AG04449 (cell line): ENCODE measurements at regions not wholly inside any gene's neighbourhood (a gene's known extent, or its start where the extent isn't known, plus 50 kb on each side); places are given as distances from the start of the nearest gene placed in this dataset.

Source experiments
- CTCF ChIA-PET: fragments of 350-600 bp; formaldehyde crosslinking; extraction: SDS; loops from one replicate; lab custom pipeline; 2021; ENCODE audit warnings: antibody characterized with exemption; lab: Yijun Ruan, JAX
- POLR2A ChIA-PET: fragments of 400-600, 350-600 bp; formaldehyde crosslinking; extraction: SDS; loops from one replicate; lab custom pipeline; 2020; ENCODE audit warnings: antibody characterized with exemption, inconsistent platforms; lab: Yijun Ruan, JAX
- DNase-seq: peaks from one replicate; pipeline ENCODE4 v3.0.0-alpha.2; 2010; ENCODE audit warnings: low read depth, low spot score
- H3K4me3 ChIP-seq: 2 replicates; pipeline ENCODE4 v1.5.1; 2011; ENCODE audit warnings: low read depth, mild to moderate bottlenecking, control low read depth, low read length
- TF ChIP-seq, protein P1 (sequence below): IDR thresholded peaks from one replicate; pipeline ENCODE4 v1.5.1; 2011; ENCODE audit warnings: mild to moderate bottlenecking, moderate library complexity, low read length, control low read depth, inconsistent platforms; ENCODE audit not compliant: insufficient read depth; ENCODE audit errors: missing control alignments

DNA sequence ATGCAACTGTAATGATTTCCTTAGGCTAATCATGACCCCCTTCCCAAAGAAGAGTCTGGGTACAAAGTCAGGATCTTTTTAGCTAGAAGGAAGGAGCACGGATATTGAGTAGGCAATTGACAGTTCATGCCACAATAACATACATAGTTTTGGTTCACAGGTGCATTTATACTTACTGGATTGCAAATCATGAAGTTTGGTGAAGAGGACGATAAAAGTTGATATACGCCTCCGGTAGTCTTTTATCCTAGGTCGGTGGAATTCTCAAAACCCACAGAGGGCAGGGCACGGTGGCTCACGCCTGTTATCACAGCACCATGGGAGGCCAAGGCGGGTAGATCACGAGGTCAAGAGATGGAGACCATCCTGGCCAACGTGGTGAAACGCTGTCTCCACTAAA, 265.4 kb upstream of the PRMT6 start:
- no peak overlapping the region for H3K4me3 ChIP-seq
- TF ChIP-seq, protein P1, sequence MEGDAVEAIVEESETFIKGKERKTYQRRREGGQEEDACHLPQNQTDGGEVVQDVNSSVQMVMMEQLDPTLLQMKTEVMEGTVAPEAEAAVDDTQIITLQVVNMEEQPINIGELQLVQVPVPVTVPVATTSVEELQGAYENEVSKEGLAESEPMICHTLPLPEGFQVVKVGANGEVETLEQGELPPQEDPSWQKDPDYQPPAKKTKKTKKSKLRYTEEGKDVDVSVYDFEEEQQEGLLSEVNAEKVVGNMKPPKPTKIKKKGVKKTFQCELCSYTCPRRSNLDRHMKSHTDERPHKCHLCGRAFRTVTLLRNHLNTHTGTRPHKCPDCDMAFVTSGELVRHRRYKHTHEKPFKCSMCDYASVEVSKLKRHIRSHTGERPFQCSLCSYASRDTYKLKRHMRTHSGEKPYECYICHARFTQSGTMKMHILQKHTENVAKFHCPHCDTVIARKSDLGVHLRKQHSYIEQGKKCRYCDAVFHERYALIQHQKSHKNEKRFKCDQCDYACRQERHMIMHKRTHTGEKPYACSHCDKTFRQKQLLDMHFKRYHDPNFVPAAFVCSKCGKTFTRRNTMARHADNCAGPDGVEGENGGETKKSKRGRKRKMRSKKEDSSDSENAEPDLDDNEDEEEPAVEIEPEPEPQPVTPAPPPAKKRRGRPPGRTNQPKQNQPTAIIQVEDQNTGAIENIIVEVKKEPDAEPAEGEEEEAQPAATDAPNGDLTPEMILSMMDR, result no peak
- ChIA-PET CTCF (no interaction called here), POLR2A (no interaction called here)
- DNase-seq, result no peak

DNA sequence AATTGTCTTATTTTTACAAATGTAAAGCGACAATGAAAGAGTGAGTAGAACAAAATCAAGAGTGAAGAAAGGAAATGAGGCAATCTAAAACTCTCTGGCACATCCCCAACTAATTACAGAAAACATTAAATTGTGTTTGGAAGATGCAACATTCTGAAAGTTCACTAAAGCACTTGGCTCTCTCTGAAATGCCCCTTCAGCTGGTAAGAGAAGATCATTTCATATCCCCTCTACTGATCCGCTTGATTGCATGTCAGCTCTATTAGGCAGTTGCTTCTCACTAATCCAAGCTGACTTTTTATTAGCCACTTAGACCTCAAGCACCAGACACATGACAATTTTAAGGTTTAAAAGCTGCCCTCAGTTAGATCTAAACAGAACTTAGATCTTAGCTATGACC, 262.8 kb upstream of the PRMT6 start:
- TF ChIP-seq, protein P1, result no peak
- DNase-seq, result no peak
- ChIA-PET CTCF (no interaction called here), POLR2A (no interaction called here)
- H3K4me3 ChIP-seq, result no peak overlapping the region

DNA sequence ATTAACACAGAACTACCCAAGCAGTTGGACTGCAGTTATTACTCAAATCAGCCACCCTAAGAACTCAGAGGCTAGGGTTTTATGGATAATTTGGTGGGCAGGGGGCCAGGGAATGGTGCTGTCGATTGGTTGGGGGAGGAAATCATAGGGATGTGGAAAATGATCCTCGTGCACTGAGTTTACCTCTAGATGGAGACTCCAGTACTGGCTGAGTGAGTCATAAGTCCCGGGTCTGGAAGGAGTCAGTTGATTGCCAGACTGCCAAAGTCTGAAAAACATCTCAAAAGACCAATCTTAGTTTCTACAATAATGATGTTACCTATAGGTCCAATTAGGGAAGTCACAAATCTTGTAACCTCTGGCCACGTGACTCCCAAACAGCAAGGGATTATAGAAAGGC, 257.5 kb upstream of the PRMT6 start:
- POLR2A ChIA-PET, result no interaction called here
- CTCF ChIA-PET, result no interaction called here
- H3K4me3 ChIP-seq, result no peak overlapping the region

DNA sequence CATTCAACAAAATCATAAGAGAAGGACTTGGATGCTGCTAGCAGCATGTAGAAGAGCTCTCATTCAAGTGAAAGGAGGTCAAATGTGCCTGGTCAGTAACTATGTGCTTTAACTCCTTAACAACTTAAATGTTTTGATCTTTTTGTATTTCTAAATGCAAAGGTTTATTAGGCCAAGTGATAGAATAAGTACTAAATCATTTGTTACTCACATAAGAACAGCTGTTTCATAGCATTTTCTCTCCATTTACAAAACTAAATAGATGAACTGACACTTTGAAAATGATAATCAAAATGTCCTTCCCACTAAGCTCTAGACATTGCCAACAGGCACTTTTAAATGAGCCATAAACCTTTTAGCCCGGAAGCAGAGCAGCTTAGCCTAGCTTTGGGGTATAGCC, 254.3 kb upstream of the PRMT6 start:
- H3K4me3 ChIP-seq, result no peak overlapping the region
- DNase-seq, result no peak
- CTCF ChIA-PET, result no interaction called here
- POLR2A ChIA-PET, result no interaction called here
- TF ChIP-seq, protein P1, result no peak

More for the DNA sequence above, 257.5 kb upstream of the PRMT6 start:
- DNase-seq, result no peak
- TF ChIP-seq, protein P1, result no peak

DNA sequence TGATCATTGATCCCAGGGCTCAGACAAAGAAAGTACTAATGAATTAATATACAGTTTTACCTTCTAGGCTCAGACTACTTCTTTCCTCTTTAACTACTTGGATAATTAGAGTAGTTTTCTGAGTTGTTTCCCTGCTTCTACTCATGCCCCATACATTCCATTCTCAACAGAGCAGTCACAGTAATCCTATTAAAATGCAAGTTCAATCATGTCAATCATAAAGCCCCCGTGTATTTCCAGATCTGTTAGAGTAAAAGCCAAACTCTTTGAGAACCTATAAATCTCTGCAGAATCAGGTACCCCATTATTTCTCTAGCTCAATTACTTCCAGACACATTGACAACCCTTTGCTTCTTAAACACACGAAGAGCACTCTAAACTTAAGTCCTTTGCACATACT, 242.1 kb upstream of the PRMT6 start:
- H3K4me3 ChIP-seq, result no peak overlapping the region
- ChIA-PET POLR2A (no interaction called here), CTCF (no interaction called here)
- TF ChIP-seq, protein P1, result no peak
- DNase-seq, result no peak

DNA sequence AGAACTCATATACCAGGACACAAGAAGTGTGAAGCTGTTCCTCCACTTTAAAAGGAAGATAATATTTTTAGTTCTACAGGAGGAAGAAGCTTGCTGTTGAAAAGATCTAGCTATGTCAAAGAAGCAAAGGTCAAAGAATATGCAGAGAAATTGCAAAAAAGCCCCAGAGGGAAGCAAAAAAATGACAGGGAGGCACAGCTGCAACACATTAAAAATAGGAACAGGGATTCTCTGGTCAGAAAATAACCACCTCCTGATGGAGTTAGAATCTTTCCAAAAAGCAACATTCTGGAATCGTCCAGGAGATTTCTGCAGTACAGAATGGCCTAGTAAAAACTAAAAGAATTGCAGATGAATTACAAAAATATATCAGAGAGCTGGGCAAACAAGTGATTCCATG, 238.9 kb upstream of the PRMT6 start:
- no peak overlapping the region for H3K4me3 ChIP-seq
- DNase-seq, result no peak
- TF ChIP-seq, protein P1, result no peak
- POLR2A ChIA-PET, result no interaction called here
- CTCF ChIA-PET, result no interaction called here

DNA sequence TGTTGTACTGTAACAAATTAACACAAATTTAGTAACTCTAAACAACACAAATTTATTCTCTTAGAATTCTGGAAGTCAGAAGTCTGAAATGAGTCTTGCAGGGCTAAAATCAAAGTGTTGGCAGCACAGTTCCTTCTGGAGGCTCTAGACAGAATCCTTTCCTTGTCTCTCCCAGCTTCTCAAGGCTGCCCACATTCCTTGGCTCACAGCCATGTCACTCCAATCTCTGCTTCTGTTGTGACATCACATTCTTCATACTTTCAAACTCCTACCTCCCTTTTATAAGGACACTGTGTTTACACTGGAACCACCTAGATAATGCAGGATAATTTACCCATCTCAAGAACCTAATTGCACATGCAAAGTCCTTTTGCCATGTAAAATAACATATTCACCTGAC, 225.0 kb upstream of the PRMT6 start:
- POLR2A ChIA-PET, result no interaction called here
- no peak overlapping the region for H3K4me3 ChIP-seq
- TF ChIP-seq, protein P1, result no peak
- CTCF ChIA-PET, result no interaction called here
- no peak for DNase-seq
